Tibial nerve (tissue), 4 donors: ENCODE measurements at regions not wholly inside any gene's neighbourhood (a gene's known extent, or its start where the extent isn't known, plus 50 kb on each side); places are given as distances from the start of the nearest gene placed in this dataset.

Source experiments
- DNase-seq, 2 donors: peaks; one replicate each; pipeline ENCODE4 v3.0.0-alpha.2; 2019; ENCODE audit warnings: low spot score in 2 of 2
- H3K27ac ChIP-seq, 4 donors: fragments of 200-600 bp; sonication (generic) in 3 of 4; one replicate each; pipeline ENCODE4 v1.5.1; 2017 to 2019; ENCODE audit warnings: mild to moderate bottlenecking in 1 of 4
- H3K27me3 ChIP-seq, 2 donors: fragments of 200-600 bp; sonication (generic) in 1 of 2; one replicate each; pipeline versions ENCODE4 v1.5.1 to v1.6.0; 2017 to 2019
- H3K36me3 ChIP-seq, 3 donors: fragments of 200-600 bp; sonication (generic); one replicate each; pipeline ENCODE4 v1.5.1; 2018 to 2019
- H3K4me1 ChIP-seq, 4 donors: fragments of 200-600 bp; sonication (generic) in 3 of 4; one replicate each; pipeline ENCODE4 v1.5.1; 2017 to 2019
- H3K4me3 ChIP-seq, 4 donors: fragments of 200-600 bp; sonication (generic) in 3 of 4; one replicate each; pipeline ENCODE4 v1.5.1; 2017 to 2019; ENCODE audit warnings: mild to moderate bottlenecking in 1 of 4, moderate library complexity in 1 of 4
- H3K9me3 ChIP-seq, 4 donors: fragments of 200-600 bp; sonication (generic) in 3 of 4; one replicate each; pipeline ENCODE4 v1.5.1; 2017 to 2019
- CTCF ChIP-seq, 5 experiments: fragments of 200-600 bp in 3 of 5; fragments of 450-650 bp in 2 of 5; sonication (generic) in 3 of 5; IDR thresholded peaks; one replicate each; pipeline ENCODE4 v1.5.1; 2016 to 2019; ENCODE audit warnings: antibody characterized with exemption in 5 of 5, mild to moderate bottlenecking in 3 of 5, moderate library complexity in 2 of 5
- EP300 ChIP-seq, 2 donors: sonication (generic); formaldehyde crosslinking; IDR thresholded peaks; one replicate each; pipeline ENCODE4 v1.6.1; 2017; ENCODE audit warnings: antibody characterized with exemption in 2 of 2, mild to moderate bottlenecking in 1 of 2
- POLR2A ChIP-seq, 2 donors: fragments of 450-650 bp; IDR thresholded peaks; one replicate each; pipeline ENCODE4 v1.6.1; 2017; ENCODE audit warnings: antibody characterized with exemption in 2 of 2, mild to moderate bottlenecking in 2 of 2, moderate library complexity in 2 of 2
- WGBS, 2 donors: methylation state at CpG; one replicate each; pipeline ENCODE4 v1.1.5; 2018; 5-methylcytosine and 5-hydroxymethylcytosine counted together

- Histone ChIP-seq H3K27me3 (no peaks in the 10 kb centered on the region), H3K4me1 (no peaks in the 10 kb centered on the region), H3K9me3 (no peaks in the 10 kb centered on the region), H3K36me3 (no peaks in the 10 kb centered on the region), H3K27ac (no peak overlapping the region), H3K4me3 (no peak overlapping the region)
- DNase-seq: no peak
- TF ChIP-seq POLR2A (IDR thresholded peaks at IDR 0.05): no peak
- TF ChIP-seq EP300 (IDR thresholded peaks at IDR 0.05): no peak
- no peak for TF ChIP-seq CTCF (IDR thresholded peaks at IDR 0.05)
- 84 to 91% methylated on average over 1 of the region's 1 CpG for WGBS, 2 donors
Observed at GRCh38 chr2:14743861-14744260, 111.3 kb downstream of the LRATD1 start.

GRCh38 chr2:14745288-14746076 lies 113.0 kb downstream of the LRATD1 start:
- TF ChIP-seq POLR2A (IDR thresholded peaks at IDR 0.05): no peak
- no peak for TF ChIP-seq CTCF (IDR thresholded peaks at IDR 0.05)
- TF ChIP-seq EP300 (IDR thresholded peaks at IDR 0.05): no peak
- no peak overlapping the region for H3K4me3 ChIP-seq
- H3K9me3 ChIP-seq: no peaks in the 10 kb centered on the region
- WGBS, 2 donors: 63 to 70% methylated on average over 9 of the region's 9 CpGs
- H3K4me1 ChIP-seq: no peaks in the 10 kb centered on the region
- no peak overlapping the region for H3K27ac ChIP-seq
- no peaks in the 10 kb centered on the region for H3K27me3 ChIP-seq
- H3K36me3 ChIP-seq: no peaks in the 10 kb centered on the region
- DNase-seq: peak in 1 of 2 donors; percentile 19

GRCh38 chr2:14746133-14746532 lies 113.6 kb downstream of the LRATD1 start:
- TF ChIP-seq EP300 (IDR thresholded peaks at IDR 0.05) (no peak), POLR2A (IDR thresholded peaks at IDR 0.05) (no peak), CTCF (IDR thresholded peaks at IDR 0.05) (no peak)
- Histone ChIP-seq H3K27me3 (no peaks in the 10 kb centered on the region), H3K9me3 (no peaks in the 10 kb centered on the region), H3K4me3 (no peak overlapping the region), H3K36me3 (no peaks in the 10 kb centered on the region), H3K27ac (no peak overlapping the region), H3K4me1 (no peaks in the 10 kb centered on the region)
- DNase-seq: no peak
- 89 to 95% methylated on average over 7 of the region's 7 CpGs for WGBS, 2 donors

GRCh38 chr2:14747447-14747846 lies 114.9 kb downstream of the LRATD1 start:
- no peaks in the 10 kb centered on the region for H3K4me1 ChIP-seq
- WGBS, 2 donors: 85 to 93% methylated on average over 5 of the region's 5 CpGs
- DNase-seq: no peak
- no peaks in the 10 kb centered on the region for H3K9me3 ChIP-seq
- H3K27me3 ChIP-seq: no peaks in the 10 kb centered on the region
- no peak overlapping the region for H3K4me3 ChIP-seq
- no peak overlapping the region for H3K27ac ChIP-seq
- H3K36me3 ChIP-seq: no peaks in the 10 kb centered on the region
- TF ChIP-seq CTCF (IDR thresholded peaks at IDR 0.05) (no peak), EP300 (IDR thresholded peaks at IDR 0.05) (no peak), POLR2A (IDR thresholded peaks at IDR 0.05) (no peak)

GRCh38 chr2:14749884-14750283 lies 117.4 kb downstream of the LRATD1 start:
- H3K36me3 ChIP-seq: no peaks in the 10 kb centered on the region
- DNase-seq: no peak
- H3K4me1 ChIP-seq: no peaks in the 10 kb centered on the region
- TF ChIP-seq CTCF (IDR thresholded peaks at IDR 0.05) (no peak), EP300 (IDR thresholded peaks at IDR 0.05) (no peak), POLR2A (IDR thresholded peaks at IDR 0.05) (no peak)
- no peaks in the 10 kb centered on the region for H3K27me3 ChIP-seq
- no peak overlapping the region for H3K27ac ChIP-seq
- no peak overlapping the region for H3K4me3 ChIP-seq
- WGBS, 2 donors: 82 to 94% methylated on average over 1 of the region's 1 CpG
- no peaks in the 10 kb centered on the region for H3K9me3 ChIP-seq
